ENCODE measurements at regions not wholly inside any gene's neighbourhood (a gene's known extent, or its start where the extent isn't known, plus 50 kb on each side); places are given as distances from the start of the nearest gene placed in this dataset.
"Not testable (repeated sequence)": the region's sequence is repeated elsewhere in the genome, so short reads cannot be mapped to it uniquely, and the experiment has no call there.

- TF ChIP-seq POLR2A, CTCF (IDR thresholded peaks at IDR 0.05): not testable (repeated sequence)
Observed at GRCh38 chr16:29310243-29310642, 96.3 kb downstream of the NPIPB11 start.

Data from esophagus squamous epithelium (tissue), 4 donors.